Stimulated activated CD4-positive, alpha-beta T cell treated with anti-CD3 and anti-CD28 coated beads, Interleukin-2, amount 100 ng/mL, for 24 hours (primary cell): ENCODE measurements at regions not wholly inside any gene's neighbourhood (a gene's known extent, or its start where the extent isn't known, plus 50 kb on each side); places are given as distances from the start of the nearest gene placed in this dataset.
A peak's percentile ranks its signal among the peaks of the same experiment; 100 is the strongest.
"Not testable (repeated sequence)": the region's sequence is repeated elsewhere in the genome, so short reads cannot be mapped to it uniquely, and the experiment has no call there.

Source experiments
- DNase-seq, 2 donors: peaks; one replicate each; pipeline ENCODE4 v3.0.0-alpha.2; 2020

- no peak for DNase-seq
These were observed 67.2 kb downstream of the BUB3 start for GRCh38 chr10:123221418-123221817.

DNA sequence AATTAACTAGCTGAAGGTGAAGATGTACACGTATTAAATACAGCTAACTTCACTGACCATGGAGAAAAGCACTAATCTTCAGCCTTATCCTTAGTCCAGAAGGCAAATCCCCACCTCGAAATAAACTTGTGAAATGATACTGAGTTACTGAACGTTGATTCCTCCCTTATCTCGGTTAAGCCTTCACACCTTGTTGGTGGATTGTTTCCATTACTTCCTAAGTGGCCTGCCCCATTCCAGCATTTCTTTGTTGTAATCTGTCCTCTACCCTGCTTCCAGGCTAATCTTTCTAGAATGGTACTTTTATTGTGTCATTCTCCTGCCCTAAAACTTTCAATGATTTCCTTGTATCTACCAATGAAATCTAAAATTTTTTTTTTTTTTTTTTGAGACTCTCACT lies 68.6 kb downstream of the BUB3 start:
- no peak for DNase-seq

DNA sequence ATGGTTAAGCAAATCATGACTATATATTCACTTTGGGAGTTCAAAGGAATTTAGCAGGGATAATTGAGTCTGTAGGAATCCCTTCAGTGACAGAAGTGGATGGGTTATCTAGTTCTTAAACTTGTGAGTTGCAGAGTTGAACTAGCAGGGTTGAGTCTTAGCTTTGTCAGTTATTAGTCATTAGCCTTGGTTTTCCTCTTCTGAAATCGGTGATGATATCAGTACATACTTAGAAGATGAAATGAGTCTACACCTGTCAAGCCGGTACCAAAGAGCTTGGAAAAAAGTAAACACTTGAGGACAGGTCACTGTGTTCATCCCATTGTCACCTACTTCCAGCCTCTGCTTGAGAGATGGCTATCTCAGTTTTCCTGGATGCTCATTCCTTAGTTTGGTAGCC lies 73.5 kb downstream of the BUB3 start:
- DNase-seq = no peak

GRCh38 chr10:123229927-123230630 lies 75.9 kb downstream of the BUB3 start:
- DNase-seq = no peak

DNA sequence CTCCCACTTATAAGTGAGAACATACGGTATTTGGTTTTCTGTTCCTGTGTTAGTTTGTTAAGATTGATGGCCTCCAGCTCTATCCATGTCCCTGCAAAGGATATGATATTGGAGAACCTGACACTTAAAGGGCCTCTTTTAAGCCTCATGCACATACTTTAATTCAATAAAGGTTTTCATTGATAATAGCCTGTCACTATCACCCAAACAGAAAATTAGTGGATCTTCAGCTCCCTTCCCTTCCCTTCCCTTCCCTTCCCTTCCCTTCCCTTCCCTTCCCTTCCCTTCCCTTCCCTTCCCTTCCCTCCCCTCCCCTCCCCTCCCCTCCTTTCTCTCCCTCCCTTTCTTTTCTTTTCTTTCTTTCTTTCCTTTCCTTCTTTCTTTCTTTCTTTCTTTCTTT lies 78.7 kb downstream of the BUB3 start:
- not testable (repeated sequence) for DNase-seq

DNA sequence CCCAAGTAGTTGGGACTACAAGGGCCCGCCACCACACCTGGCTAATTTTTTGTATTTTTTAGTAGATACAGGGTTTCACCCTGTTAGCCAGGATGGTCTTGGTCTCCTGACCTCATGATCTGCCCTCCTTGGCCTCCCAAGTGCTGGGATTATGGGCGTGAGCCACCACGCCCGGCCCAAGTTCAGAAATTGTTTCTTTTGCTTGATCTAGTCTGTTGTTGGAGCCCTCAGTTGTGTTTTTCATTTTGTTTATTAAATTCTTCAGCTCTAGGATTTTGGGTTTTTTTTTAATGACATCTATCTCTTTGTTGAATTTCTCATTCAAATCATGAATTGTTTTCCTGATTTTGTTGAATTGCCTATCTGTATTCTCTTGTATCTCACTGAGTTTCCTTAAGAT lies 80.8 kb downstream of the BUB3 start:
- DNase-seq = not testable (repeated sequence)

- DNase-seq = no peak
These were observed 81.9 kb downstream of the BUB3 start for GRCh38 chr10:123236126-123236525.

DNA sequence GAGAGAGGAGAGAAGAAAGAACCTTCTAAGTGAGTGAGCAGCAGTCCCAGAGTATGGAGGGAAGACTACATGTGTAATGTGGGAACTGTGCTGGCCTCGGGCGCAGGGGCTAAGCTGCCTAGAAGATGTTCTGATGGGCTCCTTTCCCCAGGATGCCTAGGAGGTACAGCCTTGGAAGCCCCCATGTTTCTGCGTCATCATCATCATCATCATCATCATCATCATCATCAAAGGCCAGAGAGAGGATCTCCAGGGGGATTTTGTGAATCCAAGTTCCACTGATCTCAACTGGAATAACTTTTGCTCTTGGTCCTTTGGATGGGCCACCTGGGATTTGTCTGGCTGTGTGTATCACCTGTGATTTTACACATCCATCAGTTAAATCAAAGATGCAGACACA lies 86.0 kb downstream of the BUB3 start:
- no peak for DNase-seq

DNA sequence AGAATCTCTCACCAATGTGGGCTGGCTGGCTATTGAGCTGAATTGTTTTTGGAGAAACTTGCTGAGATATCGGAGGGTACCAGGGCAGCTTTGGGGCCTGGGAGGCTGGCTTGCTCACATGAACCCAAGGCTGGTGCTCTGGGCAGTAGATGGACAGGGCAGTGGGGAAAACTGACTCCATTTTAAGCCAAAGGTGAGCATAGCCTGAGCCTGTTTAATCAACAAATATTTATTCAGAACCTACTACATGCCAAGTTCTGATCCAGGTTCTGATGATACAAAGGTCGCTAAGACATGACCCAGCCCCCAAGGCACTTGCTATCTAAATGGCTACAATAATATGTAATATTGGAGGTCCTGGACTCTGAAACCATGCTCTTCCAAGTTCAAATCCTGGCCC lies 86.6 kb downstream of the BUB3 start:
- no peak for DNase-seq

DNA sequence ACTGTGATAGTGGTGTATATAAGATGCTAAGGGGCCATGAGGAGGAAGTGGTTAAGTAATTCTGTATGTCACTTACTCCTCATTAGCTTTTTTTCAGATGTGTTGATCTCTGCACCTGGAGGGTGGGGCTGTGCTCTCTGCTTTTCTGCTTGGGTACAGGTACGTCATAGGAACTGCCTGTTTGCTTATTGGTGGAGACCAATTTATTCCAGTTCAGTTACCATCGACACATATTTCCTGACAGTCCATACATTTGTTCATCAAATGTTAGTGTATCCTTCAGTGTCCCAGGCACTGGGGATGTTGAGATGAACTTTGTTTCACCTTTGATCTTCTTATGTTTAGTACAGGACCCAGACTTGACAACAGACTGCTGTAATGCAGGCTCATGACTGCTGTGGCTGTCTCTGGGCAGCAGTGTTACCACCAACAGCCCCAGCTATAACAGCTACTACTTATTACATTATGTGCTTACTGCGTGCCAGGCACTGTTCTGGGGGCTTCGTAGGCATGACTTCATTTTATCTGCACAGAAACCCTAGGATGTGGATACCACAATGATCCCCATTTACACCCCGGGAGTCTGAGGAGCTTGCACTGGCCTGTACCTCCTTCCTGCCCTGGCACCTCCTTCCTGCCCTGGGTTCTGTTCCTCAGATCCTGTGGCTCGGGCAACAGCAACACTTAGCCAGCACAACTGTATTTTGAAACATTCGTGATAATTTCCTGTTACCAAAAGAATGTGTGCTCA lies 87.4 kb downstream of the BUB3 start:
- DNase-seq = peak in 1 of 2 donors; percentile 27

DNA sequence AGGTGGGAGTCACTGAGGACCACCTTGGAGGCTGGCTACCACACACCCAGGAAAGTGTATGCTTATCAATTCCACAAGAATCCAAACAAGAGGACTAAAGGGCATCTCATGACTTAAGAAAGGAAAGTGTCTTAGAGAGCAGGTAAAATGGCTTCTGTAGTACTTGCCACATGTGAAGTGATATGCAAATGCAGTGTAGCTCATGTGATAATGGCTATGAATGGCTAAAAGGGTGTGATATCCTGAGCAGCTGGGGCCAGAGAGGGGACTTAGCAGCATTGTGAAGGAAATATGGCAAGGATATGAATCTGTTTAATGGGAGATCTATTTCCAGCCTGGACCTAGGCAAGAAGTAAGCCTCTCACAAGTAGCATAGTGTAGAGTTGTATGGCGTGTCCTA lies 90.5 kb downstream of the BUB3 start:
- DNase-seq = no peak

DNA sequence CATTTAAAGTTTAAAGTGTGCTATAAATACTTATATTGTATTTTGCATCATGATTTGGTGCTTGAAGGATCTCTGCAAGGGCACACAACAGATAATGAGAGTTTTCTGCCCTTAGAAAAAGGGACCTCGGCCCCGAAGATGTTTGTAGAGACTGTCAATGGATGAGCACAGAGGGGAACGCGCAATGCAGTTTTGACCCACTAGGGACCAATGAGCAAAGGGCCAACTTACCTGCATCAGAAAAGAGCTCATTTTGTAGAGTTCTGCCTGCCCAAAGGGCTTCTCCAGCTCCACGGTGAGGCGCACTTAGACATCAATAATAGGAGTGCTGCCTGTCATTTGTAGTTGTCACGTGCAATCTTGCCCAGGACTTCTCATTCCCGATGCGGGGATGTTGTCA lies 91.1 kb downstream of the BUB3 start:
- DNase-seq = no peak

DNA sequence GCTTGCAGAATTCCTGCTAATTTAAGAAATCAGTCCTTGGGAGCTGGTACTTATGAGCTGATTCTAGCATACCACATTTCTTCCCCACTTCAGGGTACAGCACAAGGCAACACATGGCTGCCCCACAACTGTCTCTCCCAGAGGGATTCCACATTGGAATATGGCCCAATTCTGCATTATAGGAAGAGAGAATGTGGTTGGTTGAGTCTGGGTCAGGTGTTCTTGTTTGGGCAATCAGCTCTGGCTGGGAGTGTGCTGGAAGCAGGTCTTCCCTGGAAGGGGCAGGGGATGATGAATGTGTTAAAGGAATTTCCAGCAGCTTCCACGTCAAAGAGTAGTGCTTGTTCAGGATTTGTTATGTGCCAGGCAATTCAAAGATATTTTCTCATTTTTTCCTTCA lies 95.7 kb downstream of the BUB3 start:
- DNase-seq = no peak

DNA sequence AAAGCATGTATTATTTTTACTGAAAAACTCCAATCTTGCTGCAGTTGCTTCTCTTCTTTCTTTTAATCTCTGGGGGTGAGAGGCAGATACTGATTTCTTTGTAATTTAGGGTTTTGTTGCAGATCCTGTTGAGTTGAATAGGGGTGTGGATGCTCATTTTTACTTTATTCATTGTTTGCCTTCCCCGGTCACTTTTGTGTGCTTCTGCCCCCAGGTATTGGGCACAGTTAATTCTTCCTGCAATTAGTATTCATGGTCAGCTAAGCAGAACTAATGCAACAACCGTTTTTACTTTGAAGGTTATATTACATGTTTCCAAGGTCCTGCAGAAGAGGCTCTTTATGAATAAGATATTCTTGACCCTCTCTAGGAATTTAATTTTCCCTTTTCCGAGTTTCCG lies 96.4 kb downstream of the BUB3 start:
- DNase-seq = no peak

DNA sequence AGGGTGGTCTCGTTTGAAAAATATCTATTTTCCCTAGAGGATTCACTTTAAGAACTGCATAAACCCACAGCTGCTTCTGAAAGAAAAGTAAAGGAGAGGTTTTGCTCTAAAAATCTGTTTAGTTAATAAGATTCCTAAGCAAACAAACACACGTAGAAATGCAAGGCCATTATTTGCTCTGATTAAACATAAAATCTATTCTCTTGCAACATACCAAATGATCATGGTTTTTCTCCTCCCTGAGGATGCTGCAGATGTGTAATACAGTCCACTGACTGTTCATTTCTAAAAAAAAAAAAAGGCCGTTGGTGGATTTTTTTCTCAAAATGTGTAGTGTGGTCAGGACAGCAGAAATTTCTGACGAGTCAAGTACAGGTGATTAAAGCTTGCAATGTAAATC lies 98.6 kb downstream of the BUB3 start:
- DNase-seq = no peak

DNA sequence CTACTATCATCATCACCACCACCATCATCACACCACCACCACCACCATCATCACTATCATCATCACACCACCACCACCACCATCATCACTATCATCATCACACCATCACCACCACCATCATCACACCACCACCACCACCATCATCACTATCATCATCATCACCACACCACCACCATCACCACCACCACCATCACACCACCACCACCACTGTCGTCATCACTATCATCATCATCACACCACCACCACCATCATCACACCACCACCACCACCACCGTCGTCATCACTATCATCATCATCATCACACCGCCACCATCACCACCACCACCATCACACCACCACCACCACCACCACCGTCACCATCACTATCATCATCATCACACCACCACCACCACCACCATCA lies 100.1 kb downstream of the BUB3 start:
- DNase-seq = not testable (repeated sequence)

GRCh38 chr10:123257904-123258456 lies 103.8 kb downstream of the BUB3 start:
- no peak for DNase-seq

- no peak for DNase-seq
These were observed 104.9 kb downstream of the BUB3 start for GRCh38 chr10:123259081-123259480.

- DNase-seq = no peak
These were observed 105.6 kb downstream of the BUB3 start for GRCh38 chr10:123259791-123260190.

DNA sequence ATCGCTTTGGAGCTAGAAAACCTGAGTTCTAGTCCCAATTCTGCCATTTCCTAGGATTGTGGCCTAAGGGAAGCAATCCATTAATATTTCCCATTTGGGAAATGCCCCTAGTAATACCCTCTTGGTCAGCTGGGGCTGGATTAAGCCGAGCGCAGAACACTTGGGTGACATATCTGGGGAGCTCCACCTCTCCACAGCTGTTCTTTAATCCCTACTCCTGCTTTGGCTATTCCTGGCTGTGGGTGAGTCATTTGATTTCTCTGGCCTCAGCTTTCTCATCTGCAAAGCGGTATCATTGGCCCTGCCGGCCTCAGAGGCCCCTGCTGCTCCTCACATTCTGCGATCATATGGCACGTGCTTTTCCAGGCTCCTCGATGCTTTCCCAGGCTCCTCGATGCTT lies 108.3 kb downstream of the BUB3 start:
- DNase-seq = no peak

DNA sequence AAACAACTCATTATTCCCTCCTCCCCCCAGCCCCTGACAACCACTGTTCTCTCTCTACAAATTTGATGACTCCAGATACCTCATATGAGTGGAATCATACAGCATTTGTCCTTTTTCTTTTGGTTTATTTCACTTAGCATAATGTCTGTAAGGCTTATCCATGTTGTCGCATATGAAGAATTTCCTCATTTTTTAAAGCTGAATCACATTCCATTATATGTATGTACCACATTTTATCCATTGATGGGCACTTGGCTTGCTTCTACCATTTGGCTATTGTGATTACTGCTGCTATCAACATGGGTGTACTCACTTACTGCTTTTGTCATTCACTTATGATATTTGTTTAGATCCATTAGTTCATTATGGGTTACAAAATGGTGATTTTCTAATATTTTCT lies 112.8 kb downstream of the BUB3 start:
- no peak for DNase-seq

DNA sequence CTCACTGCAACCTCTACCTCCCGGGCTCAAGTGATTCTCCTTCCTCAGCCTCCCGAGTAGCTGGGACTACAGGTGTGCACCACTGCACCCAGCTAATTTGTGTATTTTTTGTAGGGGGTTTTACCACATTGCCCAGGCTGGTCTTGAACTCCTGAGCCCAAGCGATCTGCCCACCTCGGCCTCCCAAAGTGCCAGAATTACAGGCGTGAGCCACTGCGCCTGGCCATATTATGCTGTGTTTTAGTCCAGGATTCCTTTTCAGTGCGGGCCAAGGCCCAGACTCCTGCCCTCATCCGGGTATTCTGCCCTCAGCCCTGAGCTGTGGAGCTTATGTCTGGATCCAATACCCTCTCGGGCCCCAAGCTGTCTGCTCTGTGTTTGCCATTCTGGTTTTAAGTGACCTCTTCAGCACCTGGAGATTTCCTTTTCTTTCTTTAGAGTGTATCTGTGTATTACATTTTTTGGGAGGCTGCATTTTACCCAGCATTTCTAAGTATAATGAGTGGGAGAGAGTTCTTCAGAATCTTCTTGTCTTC lies 114.9 kb downstream of the BUB3 start:
- DNase-seq = no peak

GRCh38 chr10:123269675-123270074 lies 115.5 kb downstream of the BUB3 start:
- DNase-seq = no peak

DNA sequence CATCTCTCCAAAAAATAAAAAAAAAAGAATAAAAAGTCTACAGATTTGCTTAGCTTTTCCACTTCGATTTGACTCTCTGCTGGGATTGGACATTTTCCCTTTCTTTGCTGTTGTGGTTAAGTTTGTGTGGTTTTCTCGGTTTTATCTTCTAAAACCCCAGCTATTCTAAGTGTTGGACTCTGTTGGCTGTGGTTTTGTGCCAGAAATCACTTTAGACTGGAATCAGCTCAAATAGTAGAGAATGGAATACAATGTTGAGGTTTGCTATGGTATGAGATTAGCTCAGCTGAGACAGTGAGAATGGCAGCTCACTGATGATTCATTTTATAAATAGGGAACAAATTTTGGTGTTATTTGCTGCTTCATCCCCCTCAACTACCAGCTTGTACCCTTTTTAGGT lies 116.0 kb downstream of the BUB3 start:
- DNase-seq = no peak
